ENCODE measurements at regions not wholly inside any gene's neighbourhood (a gene's known extent, or its start where the extent isn't known, plus 50 kb on each side); places are given as distances from the start of the nearest gene placed in this dataset.
A peak's percentile ranks its signal among the peaks of the same experiment; 100 is the strongest.

DNA sequence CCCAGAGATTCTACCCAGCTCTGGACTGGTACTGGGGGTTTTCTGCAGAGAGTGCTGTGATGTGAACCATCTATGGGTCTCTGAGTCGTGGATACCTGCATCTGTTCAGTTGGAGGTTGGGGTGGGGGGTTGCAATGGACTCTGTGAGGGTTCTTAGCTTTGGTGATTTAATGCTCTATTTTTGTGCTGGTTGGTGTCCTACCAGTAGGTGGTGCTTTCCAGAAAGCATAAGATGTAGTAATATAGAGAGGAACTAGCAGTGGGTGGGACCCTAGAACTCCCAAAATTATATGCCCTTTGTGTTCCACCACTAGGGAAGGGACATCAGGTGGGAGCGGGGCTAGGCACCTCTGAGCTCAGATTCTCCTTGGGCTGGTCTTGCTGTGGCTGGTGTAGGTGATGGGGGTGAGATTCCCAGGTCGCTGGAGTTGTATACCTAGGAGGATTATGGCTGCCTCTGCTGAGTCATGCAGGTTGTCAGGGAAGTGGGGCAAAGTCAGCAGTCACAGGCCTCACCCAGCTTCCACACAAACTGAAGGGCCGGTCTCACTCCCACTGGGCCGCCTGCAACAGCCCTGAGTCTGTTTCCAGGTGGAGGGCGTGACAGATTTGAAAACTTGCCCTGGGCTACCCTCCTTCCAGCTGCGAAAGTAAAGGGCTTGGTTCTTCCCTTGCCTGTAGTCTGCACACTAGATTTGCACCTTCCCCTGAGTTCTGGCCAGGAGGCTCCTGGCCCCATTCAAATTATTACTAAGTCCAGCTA is 573.0 kb upstream of the SLITRK1 start:
- Histone ChIP-seq H3K9me3 (ENCODE audit: low read length) (no peaks in the 10 kb centered on the region), H3K36me3 (ENCODE audit: insufficient read depth, low read length) (no peaks in the 10 kb centered on the region), H3K4me2 (ENCODE audit: low read length) (no peak overlapping the region; the same call in 1 of the 2 replicates), H3K4me3 (ENCODE audit: low read depth, low read length, poor library complexity, severe bottlenecking) (no peak overlapping the region), H2AFZ (ENCODE audit: low read length) (no peak overlapping the region), H3K27ac (ENCODE audit: low read depth, low read length, poor library complexity, severe bottlenecking) (no peak overlapping the region), H3F3A (ENCODE audit: insufficient read depth, low read length) (no peaks in the 10 kb centered on the region), H4K20me1 (ENCODE audit: insufficient read depth, low read length) (no peaks in the 10 kb centered on the region), H3K9ac (ENCODE audit: low read length) (no peak overlapping the region), H3K79me2 (ENCODE audit: insufficient read depth, low read length) (no peaks in the 10 kb centered on the region), H3K9me2 (ENCODE audit: low read depth, low read length) (no peaks in the 10 kb centered on the region), H3K27me3 (ENCODE audit: insufficient read depth, low read length) (no peaks in the 10 kb centered on the region), H3K4me1 (ENCODE audit: insufficient read depth, low read length, severe bottlenecking) (no peaks in the 10 kb centered on the region)
- TF ChIP-seq EZH2 (IDR thresholded peaks at IDR 0.05; ENCODE audit: borderline replicate concordance, low read length): no peak
- TF ChIP-seq, protein P1, sequence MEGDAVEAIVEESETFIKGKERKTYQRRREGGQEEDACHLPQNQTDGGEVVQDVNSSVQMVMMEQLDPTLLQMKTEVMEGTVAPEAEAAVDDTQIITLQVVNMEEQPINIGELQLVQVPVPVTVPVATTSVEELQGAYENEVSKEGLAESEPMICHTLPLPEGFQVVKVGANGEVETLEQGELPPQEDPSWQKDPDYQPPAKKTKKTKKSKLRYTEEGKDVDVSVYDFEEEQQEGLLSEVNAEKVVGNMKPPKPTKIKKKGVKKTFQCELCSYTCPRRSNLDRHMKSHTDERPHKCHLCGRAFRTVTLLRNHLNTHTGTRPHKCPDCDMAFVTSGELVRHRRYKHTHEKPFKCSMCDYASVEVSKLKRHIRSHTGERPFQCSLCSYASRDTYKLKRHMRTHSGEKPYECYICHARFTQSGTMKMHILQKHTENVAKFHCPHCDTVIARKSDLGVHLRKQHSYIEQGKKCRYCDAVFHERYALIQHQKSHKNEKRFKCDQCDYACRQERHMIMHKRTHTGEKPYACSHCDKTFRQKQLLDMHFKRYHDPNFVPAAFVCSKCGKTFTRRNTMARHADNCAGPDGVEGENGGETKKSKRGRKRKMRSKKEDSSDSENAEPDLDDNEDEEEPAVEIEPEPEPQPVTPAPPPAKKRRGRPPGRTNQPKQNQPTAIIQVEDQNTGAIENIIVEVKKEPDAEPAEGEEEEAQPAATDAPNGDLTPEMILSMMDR (IDR thresholded peaks at IDR 0.05; ENCODE audit: low read length): peak; percentile 61

DNA sequence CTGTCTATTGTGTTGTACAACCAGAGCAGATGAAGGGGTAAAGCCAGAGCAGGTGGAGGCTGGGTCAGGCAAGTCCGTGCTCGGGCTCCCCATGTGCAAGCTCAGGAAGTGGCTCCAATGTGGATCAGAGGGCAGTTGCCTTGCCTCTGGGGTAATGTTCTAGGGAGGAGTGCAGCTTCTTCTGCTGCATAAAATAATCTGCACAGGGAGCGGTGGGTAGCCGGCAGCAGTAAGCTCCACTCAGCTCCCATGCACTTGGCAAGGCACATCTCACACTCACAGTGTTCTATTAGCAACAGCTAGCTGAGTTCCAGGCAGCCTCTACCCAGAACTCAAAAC is 565.3 kb upstream of the SLITRK1 start:
- no peak overlapping the region for H3K27ac ChIP-seq (ENCODE audit: low read depth, low read length, poor library complexity, severe bottlenecking)
- H4K20me1 ChIP-seq (ENCODE audit: insufficient read depth, low read length): no peaks in the 10 kb centered on the region
- no peaks in the 10 kb centered on the region for H3K36me3 ChIP-seq (ENCODE audit: insufficient read depth, low read length)
- H3K9ac ChIP-seq (ENCODE audit: low read length): no peak overlapping the region
- no peak for TF ChIP-seq EZH2 (IDR thresholded peaks at IDR 0.05; ENCODE audit: borderline replicate concordance, low read length)
- TF ChIP-seq, protein P1 (IDR thresholded peaks at IDR 0.05; ENCODE audit: low read length): no peak
- H3K27me3 ChIP-seq (ENCODE audit: insufficient read depth, low read length): no peaks in the 10 kb centered on the region
- no peaks in the 10 kb centered on the region for H3K9me3 ChIP-seq (ENCODE audit: low read length)
- H3K4me1 ChIP-seq (ENCODE audit: insufficient read depth, low read length, severe bottlenecking): no peaks in the 10 kb centered on the region
- H3K4me3 ChIP-seq (ENCODE audit: low read depth, low read length, poor library complexity, severe bottlenecking): no peak overlapping the region
- no peak overlapping the region for H3K4me2 ChIP-seq (ENCODE audit: low read length)
- no peak overlapping the region for H2AFZ ChIP-seq (ENCODE audit: low read length)
- no peaks in the 10 kb centered on the region for H3K9me2 ChIP-seq (ENCODE audit: low read depth, low read length)
- no peaks in the 10 kb centered on the region for H3K79me2 ChIP-seq (ENCODE audit: insufficient read depth, low read length)
- no peaks in the 10 kb centered on the region for H3F3A ChIP-seq (ENCODE audit: insufficient read depth, low read length)

DNA sequence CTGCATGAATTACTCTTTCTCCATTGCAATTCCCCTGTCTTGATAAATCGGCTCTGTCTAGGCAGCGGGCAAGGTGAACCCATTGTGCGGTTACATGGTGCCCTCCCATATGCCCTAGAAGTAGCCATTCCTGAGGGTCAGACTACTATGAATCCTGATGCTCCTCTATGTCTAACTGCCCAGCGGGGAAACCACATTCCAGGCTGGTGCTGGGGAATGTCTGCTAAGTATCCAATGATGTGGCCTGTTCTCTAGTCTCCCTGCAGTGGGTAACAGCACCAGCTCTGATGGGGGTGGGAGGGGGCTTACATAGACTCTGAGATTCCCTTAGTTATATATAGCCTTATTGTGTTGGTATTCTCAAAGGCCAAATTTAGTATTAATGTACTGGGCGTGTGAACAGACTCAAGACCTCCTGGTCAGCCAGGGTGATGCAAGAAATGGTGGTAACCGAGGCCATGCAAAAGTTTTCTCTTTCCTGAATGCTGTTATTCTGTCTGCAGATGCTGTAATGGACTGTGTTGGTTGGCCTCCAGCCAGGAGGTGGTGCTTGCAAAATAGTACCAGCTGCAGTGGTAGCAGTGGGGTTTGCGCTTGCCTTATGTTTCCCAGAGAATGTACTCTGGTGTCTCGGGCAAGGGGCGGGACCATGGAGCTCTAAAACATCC is 564.8 kb upstream of the SLITRK1 start:
- no peaks in the 10 kb centered on the region for H3K79me2 ChIP-seq (ENCODE audit: insufficient read depth, low read length)
- no peak overlapping the region for H3K4me3 ChIP-seq (ENCODE audit: low read depth, low read length, poor library complexity, severe bottlenecking)
- no peaks in the 10 kb centered on the region for H3F3A ChIP-seq (ENCODE audit: insufficient read depth, low read length)
- H4K20me1 ChIP-seq (ENCODE audit: insufficient read depth, low read length): no peaks in the 10 kb centered on the region
- no peaks in the 10 kb centered on the region for H3K4me1 ChIP-seq (ENCODE audit: insufficient read depth, low read length, severe bottlenecking)
- H3K36me3 ChIP-seq (ENCODE audit: insufficient read depth, low read length): no peaks in the 10 kb centered on the region
- H2AFZ ChIP-seq (ENCODE audit: low read length): no peak overlapping the region
- no peak overlapping the region for H3K9ac ChIP-seq (ENCODE audit: low read length)
- no peaks in the 10 kb centered on the region for H3K9me2 ChIP-seq (ENCODE audit: low read depth, low read length)
- no peaks in the 10 kb centered on the region for H3K9me3 ChIP-seq (ENCODE audit: low read length)
- H3K27ac ChIP-seq (ENCODE audit: low read depth, low read length, poor library complexity, severe bottlenecking): no peak overlapping the region
- no peak for TF ChIP-seq EZH2 (IDR thresholded peaks at IDR 0.05; ENCODE audit: borderline replicate concordance, low read length)
- TF ChIP-seq, protein P1 (IDR thresholded peaks at IDR 0.05; ENCODE audit: low read length): no peak
- H3K27me3 ChIP-seq (ENCODE audit: insufficient read depth, low read length): no peaks in the 10 kb centered on the region
- H3K4me2 ChIP-seq (ENCODE audit: low read length): no peak overlapping the region
